SK-N-SH (cell line): ENCODE measurements at regions not wholly inside any gene's neighbourhood (a gene's known extent, or its start where the extent isn't known, plus 50 kb on each side); places are given as distances from the start of the nearest gene placed in this dataset.

Source experiments
- CHD2 ChIP-seq: fragments of 150-350 bp; IDR thresholded peaks from 2 replicates; pipeline ENCODE4 v1.6.1; 2018; ENCODE audit warnings: low read length; ENCODE audit not compliant: partially characterized antibody
- CTCF ChIP-seq: fragments of 200-600 bp; sonication (generic); IDR thresholded peaks from 2 replicates; pipeline ENCODE4 v1.6.1; 2017; ENCODE audit warnings: antibody characterized with exemption, mild to moderate bottlenecking, moderate library complexity
- GABPA ChIP-seq: IDR thresholded peaks from 2 replicates; pipeline ENCODE4 v1.4.0; 2012; ENCODE audit warnings: low read depth, mild to moderate bottlenecking
- MAX ChIP-seq: IDR thresholded peaks from 2 replicates; pipeline ENCODE4 v1.4.0; 2012; ENCODE audit warnings: low read depth
- MEF2A ChIP-seq: IDR thresholded peaks from 2 replicates; pipeline ENCODE4 v1.4.0; 2012; ENCODE audit warnings: low read depth, borderline replicate concordance
- RAD21 ChIP-seq: IDR thresholded peaks from 2 replicates; pipeline ENCODE4 v1.6.1; 2012; ENCODE audit warnings: mild to moderate bottlenecking, low read length
- REST ChIP-seq: IDR thresholded peaks from 2 replicates; pipeline ENCODE4 v1.6.1; 2012; ENCODE audit warnings: mild to moderate bottlenecking, low read depth, low read length, moderate library complexity
- USF1 ChIP-seq: IDR thresholded peaks from 2 replicates; pipeline ENCODE4 v1.4.0; 2012; ENCODE audit warnings: low read depth, borderline replicate concordance

GRCh38 chrX:63128509-63128908 is 222.6 kb downstream of the SPIN4 start:
- TF ChIP-seq CTCF (peak; percentile 66), CHD2 (no peak), REST (no peak), MEF2A (no peak), USF1 (no peak), GABPA (no peak), MAX (no peak), RAD21 (no peak; the same call in 1 of the 2 replicates)
